ENCODE measurements at regions not wholly inside any gene's neighbourhood (a gene's known extent, or its start where the extent isn't known, plus 50 kb on each side); places are given as distances from the start of the nearest gene placed in this dataset.

GRCh38 chrX:145694048-145694447 is 123.6 kb upstream of the SLITRK2 start:
- POLR2A ChIA-PET, result no interaction called here
- 6% methylated on average over 3 of the region's 3 CpGs for WGBS (ENCODE audit: missing lambda C conversion rate)

DNA sequence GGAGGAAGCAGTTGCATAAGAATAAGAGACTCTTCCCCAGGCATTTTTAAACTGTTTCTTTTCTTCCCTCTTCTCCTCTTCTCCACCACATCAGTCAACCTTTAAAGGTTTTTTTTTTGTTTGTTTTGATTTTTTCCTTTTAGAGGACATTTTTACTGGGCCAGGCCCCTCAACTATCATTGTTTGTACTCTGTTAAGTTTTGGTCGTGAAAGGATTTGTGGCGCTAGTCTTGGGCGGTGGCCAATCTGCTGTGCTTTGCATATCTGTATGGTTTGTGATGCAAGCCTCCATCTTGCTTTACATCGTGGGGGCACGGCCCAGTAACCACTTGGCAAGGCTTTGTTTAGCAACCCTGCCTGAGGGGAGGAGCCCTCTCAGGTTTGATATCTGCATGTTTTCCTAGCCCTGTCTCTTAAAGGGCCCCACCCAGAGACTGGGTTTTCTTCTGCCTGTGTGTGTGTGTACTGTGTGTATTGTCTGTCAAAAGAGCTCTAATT is 101.9 kb upstream of the SLITRK2 start:
- no peak overlapping the region for H3K27ac ChIP-seq
- WGBS (ENCODE audit: missing lambda C conversion rate), result 2% methylated on average over 4 of the region's 5 CpGs
- no peaks in the 10 kb centered on the region for H3K9me3 ChIP-seq
- no peak for DNase-seq (ENCODE audit: low read depth in 1 of 2, low spot score in 1 of 2)
- ATAC-seq, result no peak
- no peak overlapping the region for H3K4me2 ChIP-seq
- FAIRE-seq, result no peak
- CTCF ChIA-PET, result no interaction called here
- no peak overlapping the region for H3K4me3 ChIP-seq
- H3K4me1 ChIP-seq, result no peaks in the 10 kb centered on the region
- TF ChIP-seq NPAS2 (CRISPR knock-in tag; IDR thresholded peaks at IDR 0.05; ENCODE audit: borderline replicate concordance) (no peak), MAFK (IDR thresholded peaks at IDR 0.05; ENCODE audit: partially characterized antibody) (no peak), NR3C1 (IDR thresholded peaks at IDR 0.05) (no peak), CBX8 (IDR thresholded peaks at IDR 0.05) (no peak), SMC3 (IDR thresholded peaks at IDR 0.05) (no peak), ZSCAN20 (CRISPR knock-in tag; IDR thresholded peaks at IDR 0.05) (no peak), CHD2 (IDR thresholded peaks at IDR 0.05; ENCODE audit: low read length, partially characterized antibody) (no peak), E2F6 (IDR thresholded peaks at IDR 0.05; ENCODE audit: borderline replicate concordance, low read depth) (no peak), TP53 (CRISPR knock-in tag; IDR thresholded peaks at IDR 0.05) (no peak), HOXB5 (CRISPR knock-in tag; IDR thresholded peaks at IDR 0.05) (no peak), TFCP2L1 (CRISPR knock-in tag; IDR thresholded peaks at IDR 0.05) (no peak), HOXB13 (CRISPR knock-in tag; IDR thresholded peaks at IDR 0.05; ENCODE audit: low read depth) (no peak), BCL3 (IDR thresholded peaks at IDR 0.05) (no peak), MYC (IDR thresholded peaks at IDR 0.05; ENCODE audit: borderline replicate concordance, low read length) (no peak)
- TF ChIP-seq, protein P1, sequence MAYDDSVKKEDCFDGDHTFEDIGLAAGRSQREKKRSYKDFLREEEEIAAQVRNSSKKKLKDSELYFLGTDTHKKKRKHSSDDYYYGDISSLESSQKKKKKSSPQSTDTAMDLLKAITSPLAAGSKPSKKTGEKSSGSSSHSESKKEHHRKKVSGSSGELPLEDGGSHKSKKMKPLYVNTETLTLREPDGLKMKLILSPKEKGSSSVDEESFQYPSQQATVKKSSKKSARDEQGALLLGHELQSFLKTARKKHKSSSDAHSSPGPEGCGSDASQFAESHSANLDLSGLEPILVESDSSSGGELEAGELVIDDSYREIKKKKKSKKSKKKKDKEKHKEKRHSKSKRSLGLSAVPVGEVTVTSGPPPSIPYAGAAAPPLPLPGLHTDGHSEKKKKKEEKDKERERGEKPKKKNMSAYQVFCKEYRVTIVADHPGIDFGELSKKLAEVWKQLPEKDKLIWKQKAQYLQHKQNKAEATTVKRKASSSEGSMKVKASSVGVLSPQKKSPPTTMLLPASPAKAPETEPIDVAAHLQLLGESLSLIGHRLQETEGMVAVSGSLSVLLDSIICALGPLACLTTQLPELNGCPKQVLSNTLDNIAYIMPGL (CRISPR knock-in tag; IDR thresholded peaks at IDR 0.05; ENCODE audit: borderline replicate concordance), result no peak
- POLR2A ChIA-PET, result no interaction called here

More at GRCh38 chrX:145694048-145694447, 123.6 kb upstream of the SLITRK2 start:
- ATAC-seq (no peak), DNase-seq (ENCODE audit: low read depth in 1 of 2, low spot score in 1 of 2) (no peak), FAIRE-seq (no peak)
- no peaks in the 10 kb centered on the region for H3K9me3 ChIP-seq
- CTCF ChIA-PET, result no interaction called here
- no peak overlapping the region for H3K4me3 ChIP-seq
- no peaks in the 10 kb centered on the region for H3K4me1 ChIP-seq
- TF ChIP-seq CEBPB (IDR thresholded peaks at IDR 0.05) (no peak), EP300 (IDR thresholded peaks at IDR 0.05) (no peak), POLR2AphosphoS2 (conservative IDR thresholded peaks at IDR 0.05; ENCODE audit: low read length) (no peak), ESRRA (IDR thresholded peaks at IDR 0.05; ENCODE audit: borderline replicate concordance, low read length) (no peak), RARB (CRISPR knock-in tag; IDR thresholded peaks at IDR 0.05) (no peak), ZFP36 (IDR thresholded peaks at IDR 0.05; ENCODE audit: borderline replicate concordance, partially characterized antibody) (no peak), FOSB (CRISPR knock-in tag; IDR thresholded peaks at IDR 0.05) (no peak), FOXS1 (CRISPR knock-in tag; IDR thresholded peaks at IDR 0.05) (no peak), CBX8 (IDR thresholded peaks at IDR 0.05) (no peak), HOXB13 (CRISPR knock-in tag; IDR thresholded peaks at IDR 0.05; ENCODE audit: low read depth) (no peak), KDM5A (IDR thresholded peaks at IDR 0.05) (no peak), KDM1A (IDR thresholded peaks at IDR 0.05; ENCODE audit: low read depth) (no peak), RAD21 (conservative IDR thresholded peaks at IDR 0.05 in 1 of 2, IDR thresholded peaks at IDR 0.05 in 1 of 2) (no peak), SREBF2 (IDR thresholded peaks at IDR 0.05) (no peak)
- TF ChIP-seq, protein P2, sequence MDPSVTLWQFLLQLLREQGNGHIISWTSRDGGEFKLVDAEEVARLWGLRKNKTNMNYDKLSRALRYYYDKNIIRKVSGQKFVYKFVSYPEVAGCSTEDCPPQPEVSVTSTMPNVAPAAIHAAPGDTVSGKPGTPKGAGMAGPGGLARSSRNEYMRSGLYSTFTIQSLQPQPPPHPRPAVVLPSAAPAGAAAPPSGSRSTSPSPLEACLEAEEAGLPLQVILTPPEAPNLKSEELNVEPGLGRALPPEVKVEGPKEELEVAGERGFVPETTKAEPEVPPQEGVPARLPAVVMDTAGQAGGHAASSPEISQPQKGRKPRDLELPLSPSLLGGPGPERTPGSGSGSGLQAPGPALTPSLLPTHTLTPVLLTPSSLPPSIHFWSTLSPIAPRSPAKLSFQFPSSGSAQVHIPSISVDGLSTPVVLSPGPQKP (IDR thresholded peaks at IDR 0.05; ENCODE audit: low read depth, low read length), result no peak
- no peak overlapping the region for H3K4me2 ChIP-seq
- H3K27ac ChIP-seq, result no peak overlapping the region
